Heart right ventricle (tissue), 16 donors: ENCODE measurements at regions not wholly inside any gene's neighbourhood (a gene's known extent, or its start where the extent isn't known, plus 50 kb on each side); places are given as distances from the start of the nearest gene placed in this dataset.
A peak's percentile ranks its signal among the peaks of the same experiment; 100 is the strongest.

Experiments
- ATAC-seq, 8 donors: fragments of 200-7000 bp; cut with Tn5 transposase; one replicate each; pipeline ENCODE4 v1.9.1; 2020; ENCODE audit warnings: mild to moderate bottlenecking in 8 of 8, moderate library complexity in 8 of 8, moderate number of reproducible peaks in 1 of 8
- DNase-seq, 2 donors: peaks; one replicate each; pipeline ENCODE4 v3.0.0-alpha.2; 2020
- H3K27ac ChIP-seq, 10 donors: fragments of 200-600 bp; sonication (generic) in 2 of 10; one replicate each; pipeline versions ENCODE4 v1.5.0 to v1.8.0; 2020 to 2022; ENCODE audit warnings: mild to moderate bottlenecking in 3 of 10
- H3K27me3 ChIP-seq, 7 donors: fragments of 200-600 bp; one replicate each; pipeline ENCODE4 v1.8.0; 2021 to 2022; ENCODE audit warnings: mild to moderate bottlenecking in 2 of 7
- H3K36me3 ChIP-seq, 9 donors: fragments of 200-600 bp; sonication (generic) in 1 of 9; one replicate each; pipeline versions ENCODE4 v1.5.0 to v1.8.0; 2020 to 2022; ENCODE audit warnings: mild to moderate bottlenecking in 2 of 9
- H3K4me1 ChIP-seq, 9 donors: fragments of 200-600 bp; sonication (generic) in 1 of 9; one replicate each; pipeline versions ENCODE4 v1.5.0 to v1.8.0; 2020 to 2022; ENCODE audit warnings: mild to moderate bottlenecking in 4 of 9
- H3K4me3 ChIP-seq, 10 donors: fragments of 200-600 bp; sonication (generic) in 2 of 10; one replicate each; pipeline versions ENCODE4 v1.5.0 to v1.8.0; 2020 to 2022; ENCODE audit warnings: mild to moderate bottlenecking in 7 of 10, moderate library complexity in 2 of 10
- H3K9me3 ChIP-seq, 11 donors: fragments of 200-600 bp in 10 of 11; sonication (generic) in 2 of 11; one replicate each; pipeline versions ENCODE4 v1.5.0 to v1.8.0; 2013 to 2022; ENCODE audit warnings: mild to moderate bottlenecking in 2 of 11, control low read depth in 1 of 11, moderate library complexity in 1 of 11
- CTCF ChIP-seq, 9 donors: fragments of 200-600 bp; sonication (generic) in 2 of 9; IDR thresholded peaks; one replicate each; pipeline versions ENCODE4 v1.5.0 to v1.8.0; 2021 to 2022; ENCODE audit warnings: antibody characterized with exemption in 9 of 9, mild to moderate bottlenecking in 5 of 9, moderate library complexity in 1 of 9
- WGBS, 2 donors: extraction: QIAGEN DNeasy Blood & Tissue Kit; methylation state at CpG; one replicate each; pipeline ENCODE4 v1.1.7; 2013; ENCODE audit warnings: inconsistent platforms in 1 of 2; 5-methylcytosine and 5-hydroxymethylcytosine counted together
- intact Hi-C, 10 donors: fragments of 100-400 bp; cut with DNase I; formaldehyde crosslinking; loops; one replicate each; pipeline versions ENCODE4 v1.11.1 to v1.14.2; 2022
- donor health status: Arrhythmogenic right ventricular cardiomyopathy.
- donor health status: ischemic (EF 13 %, LVEDD 7.1; RV severe dilation, severe dysfunction).
- donor health status: healthy with polysubstance abuse.
- donor health status: DM: no; HTN: yes; CAD: no.
- donor health status: DM: no; HTN: no; CAD: no.
- donor health status: ischemic (EF 25% LVEDD 6.9; RV normal size, moderate dysfunction).
- donor health status: ischemic (EF 25% LVEDD 5.7; RV mildly dilated, moderate dysfunction).
- donor health status: healthy.
- donor health status: DM: yes; HTN: yes; CAD: no.
- donor health status: Ischemic cardiomyopathy.
- donor health status: ischemic (EF 35%, LVEDD 5.7; RV mildly dilated, moderate dysfunction).
- donor health status: nonischemic (EF 11% LVEDD 7.7; RV severe dilation, severe dysfunction).
- donor health status: DM: yes; HTN: yes; CAD: no.
- donor health status: PGD.
- donor health status: ischemic (EF 29% LVEDD 5.4; RV normal size, mild dysfunction).
- donor health status: nonischemic (EF 23%, LVEDD 6.1; RV moderate dilation, normal function).

GRCh38 chr15:67905628-67906027, 65.8 kb upstream of the RNU6-1 start:
- no peak for TF ChIP-seq CTCF (IDR thresholded peaks at IDR 0.05)
- intact Hi-C loops: loop anchor here in 2 of 10 donors (2.0 to 5.0 kb wide), 2 partner anchors 247 to 249 kb away; no protein-coding TSS in a partner anchor
- H3K4me3 ChIP-seq: no peak overlapping the region
- H3K4me1 ChIP-seq: peaks cover 0 to 10% (median 0%) of the 10 kb centered on the region in 9 donors
- peaks cover 0 to 15% (median 6%) of the 10 kb centered on the region in 11 donors for H3K9me3 ChIP-seq
- no peak for DNase-seq
- no peaks in the 10 kb centered on the region for H3K36me3 ChIP-seq
- ATAC-seq: no peak
- no peak overlapping the region for H3K27ac ChIP-seq
- WGBS, 2 donors: 96 to 97% methylated on average over 1 of the region's 1 CpG
- no peaks in the 10 kb centered on the region for H3K27me3 ChIP-seq

- H3K4me3 ChIP-seq: no peak overlapping the region
- peak in 7 of 9 donors; percentile 18 to 50 (median 39) for TF ChIP-seq CTCF (IDR thresholded peaks at IDR 0.05)
- H3K27me3 ChIP-seq: no peaks in the 10 kb centered on the region
- DNase-seq (no peak), ATAC-seq (peak in 6 of 8 donors; percentile 44 to 83 (median 68))
- H3K36me3 ChIP-seq: no peaks in the 10 kb centered on the region
- H3K27ac ChIP-seq: no peak overlapping the region
- intact Hi-C loops: loop anchor here in 2 of 10 donors (2.0 to 5.0 kb wide), 2 partner anchors 246 to 248 kb away; no protein-coding TSS in a partner anchor
- peaks cover 0 to 18% (median 6%) of the 10 kb centered on the region in 11 donors for H3K9me3 ChIP-seq
- peaks cover 0 to 10% (median 0%) of the 10 kb centered on the region in 9 donors for H3K4me1 ChIP-seq
Observed at GRCh38 chr15:67906382-67906781, 66.5 kb upstream of the RNU6-1 start.

- Histone ChIP-seq H3K4me1 (peaks cover 0 to 14% (median 0%) of the 10 kb centered on the region in 9 donors), H3K36me3 (no peaks in the 10 kb centered on the region), H3K27me3 (no peaks in the 10 kb centered on the region), H3K27ac (no peak overlapping the region), H3K4me3 (no peak overlapping the region), H3K9me3 (peaks cover 0 to 18% (median 6%) of the 10 kb centered on the region in 11 donors)
- WGBS, 2 donors: 78 to 85% methylated on average over 2 of the region's 2 CpGs
- DNase-seq: no peak
- intact Hi-C loops: loop anchor here in 2 of 10 donors (2.0 to 5.0 kb wide), 2 partner anchors 245 to 248 kb away; no protein-coding TSS in a partner anchor
- ATAC-seq: peak in 7 of 8 donors; percentile 67 to 91 (median 76)
- TF ChIP-seq CTCF (IDR thresholded peaks at IDR 0.05): no peak
Observed at GRCh38 chr15:67907184-67907723, 67.4 kb upstream of the RNU6-1 start.

- Histone ChIP-seq H3K27me3 (no peaks in the 10 kb centered on the region), H3K9me3 (peaks cover 0 to 18% (median 6%) of the 10 kb centered on the region in 11 donors), H3K4me1 (peaks cover 0 to 14% (median 0%) of the 10 kb centered on the region in 9 donors), H3K27ac (peak overlapping the region in 2 of 10 donors; percentile 3 to 41), H3K36me3 (no peaks in the 10 kb centered on the region), H3K4me3 (no peak overlapping the region)
- ATAC-seq: no peak
- no peak for DNase-seq
- 39 to 49% methylated on average over 2 of the region's 2 CpGs for WGBS, 2 donors
- TF ChIP-seq CTCF (IDR thresholded peaks at IDR 0.05): no peak
- intact Hi-C loops: loop anchor here in 1 of 10 donors (5.0 kb wide), 1 partner anchor 244 kb away; no protein-coding TSS in a partner anchor
Observed at GRCh38 chr15:67908756-67909155, 68.9 kb upstream of the RNU6-1 start.
